ENCODE measurements at regions not wholly inside any gene's neighbourhood (a gene's known extent, or its start where the extent isn't known, plus 50 kb on each side); places are given as distances from the start of the nearest gene placed in this dataset.

- TF ChIP-seq EZH2 (IDR thresholded peaks at IDR 0.05; ENCODE audit: insufficient read depth, poor library complexity, severe bottlenecking) (no peak), EZH2phosphoT487 (IDR thresholded peaks at IDR 0.05; ENCODE audit: insufficient read depth, low read depth) (no peak)
Observed at GRCh38 chr14:27890259-27890658, 876.3 kb upstream of the FOXG1 start.
